C4-2B (cell line): ENCODE measurements at regions not wholly inside any gene's neighbourhood (a gene's known extent, or its start where the extent isn't known, plus 50 kb on each side); places are given as distances from the start of the nearest gene placed in this dataset.

ENCODE experiments used
- ZFX ChIP-seq: fragments of 450-650 bp; IDR thresholded peaks from 2 replicates; pipeline ENCODE4 v1.6.1; 2017
- TF ChIP-seq, protein P1 (sequence below): fragments of 450-650 bp; conservative IDR thresholded peaks from 2 replicates; pipeline ENCODE4 v1.5.1; 2017; ENCODE audit warnings: mild to moderate bottlenecking

DNA sequence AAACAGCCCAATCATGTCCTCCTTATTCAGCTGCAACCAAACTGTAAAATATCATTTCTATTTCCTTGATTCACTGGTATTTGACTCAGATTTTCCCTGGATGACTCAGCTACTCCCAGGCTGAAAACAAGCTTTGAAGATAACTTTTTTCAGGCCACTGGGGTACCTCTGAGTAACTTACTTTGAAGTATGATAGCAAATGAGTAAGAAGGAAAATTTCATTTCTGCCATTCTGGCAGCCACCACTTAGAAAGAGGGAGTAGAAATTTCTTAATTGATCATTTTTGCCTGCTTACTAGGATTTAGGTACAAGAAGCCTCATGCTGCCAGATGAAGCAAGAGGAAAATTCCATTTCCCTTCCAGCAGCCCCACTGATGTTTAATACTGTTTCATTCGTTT lies 247.4 kb downstream of the PRELID2 start:
- TF ChIP-seq, protein P1, sequence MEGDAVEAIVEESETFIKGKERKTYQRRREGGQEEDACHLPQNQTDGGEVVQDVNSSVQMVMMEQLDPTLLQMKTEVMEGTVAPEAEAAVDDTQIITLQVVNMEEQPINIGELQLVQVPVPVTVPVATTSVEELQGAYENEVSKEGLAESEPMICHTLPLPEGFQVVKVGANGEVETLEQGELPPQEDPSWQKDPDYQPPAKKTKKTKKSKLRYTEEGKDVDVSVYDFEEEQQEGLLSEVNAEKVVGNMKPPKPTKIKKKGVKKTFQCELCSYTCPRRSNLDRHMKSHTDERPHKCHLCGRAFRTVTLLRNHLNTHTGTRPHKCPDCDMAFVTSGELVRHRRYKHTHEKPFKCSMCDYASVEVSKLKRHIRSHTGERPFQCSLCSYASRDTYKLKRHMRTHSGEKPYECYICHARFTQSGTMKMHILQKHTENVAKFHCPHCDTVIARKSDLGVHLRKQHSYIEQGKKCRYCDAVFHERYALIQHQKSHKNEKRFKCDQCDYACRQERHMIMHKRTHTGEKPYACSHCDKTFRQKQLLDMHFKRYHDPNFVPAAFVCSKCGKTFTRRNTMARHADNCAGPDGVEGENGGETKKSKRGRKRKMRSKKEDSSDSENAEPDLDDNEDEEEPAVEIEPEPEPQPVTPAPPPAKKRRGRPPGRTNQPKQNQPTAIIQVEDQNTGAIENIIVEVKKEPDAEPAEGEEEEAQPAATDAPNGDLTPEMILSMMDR: no peak
- no peak for TF ChIP-seq ZFX
